Activated CD4-positive, CD25-positive, alpha-beta regulatory T cell treated with anti-CD3 and anti-CD28 coated beads, Interleukin-2, amount 50 U/mL, for 24 hours (primary cell): ENCODE measurements at regions not wholly inside any gene's neighbourhood (a gene's known extent, or its start where the extent isn't known, plus 50 kb on each side); places are given as distances from the start of the nearest gene placed in this dataset.
A peak's percentile ranks its signal among the peaks of the same experiment; 100 is the strongest.
"Not testable (repeated sequence)": the region's sequence is repeated elsewhere in the genome, so short reads cannot be mapped to it uniquely, and the experiment has no call there.

ENCODE experiments used
- ATAC-seq, 2 donors: fragments of 150-1000 bp; cut with Tn5 transposase; one replicate each; pipeline ENCODE4 v1.10.0; 2021; ENCODE audit warnings: mild to moderate bottlenecking in 1 of 2, moderate library complexity in 1 of 2

GRCh38 chr1:244271691-244272308 lies 179.9 kb downstream of the ADSS2 start:
- ATAC-seq = no peak

DNA sequence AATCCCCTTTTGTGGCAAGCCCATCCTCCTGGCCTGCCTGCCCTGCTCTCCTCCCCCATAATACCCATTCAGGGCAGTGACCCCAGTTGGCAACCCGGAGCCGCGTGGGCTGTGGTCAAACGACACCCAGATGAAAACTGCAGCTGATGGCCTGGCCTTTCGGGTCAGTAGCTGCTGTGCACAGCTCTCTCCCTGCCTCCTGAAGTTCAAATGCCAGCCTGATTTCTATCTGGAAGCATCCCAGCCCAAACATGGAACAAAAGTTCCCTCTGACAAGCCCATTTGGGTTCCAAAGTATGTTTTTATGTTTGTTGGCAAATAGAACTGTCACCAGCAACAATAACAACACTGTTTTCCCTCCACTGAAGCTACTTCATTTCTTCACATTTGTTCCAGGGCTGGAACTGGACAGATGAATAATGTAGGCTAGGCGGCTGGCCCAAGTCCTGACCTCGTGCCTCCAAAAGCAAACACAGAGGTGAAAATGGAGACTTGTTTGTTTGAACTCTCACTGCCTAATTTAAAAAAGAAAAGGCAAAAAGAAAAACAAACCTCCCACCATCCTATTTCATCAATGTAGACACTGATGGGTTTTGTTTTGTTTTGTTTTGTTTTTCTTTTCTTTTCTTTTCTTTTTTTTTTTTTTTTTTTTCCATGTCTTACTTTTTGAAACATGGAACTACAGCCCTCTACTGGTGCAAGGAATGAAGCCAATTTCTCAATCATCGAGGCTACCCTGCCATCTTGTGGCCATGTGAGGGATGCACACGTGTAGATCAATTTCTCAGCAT lies 179.0 kb downstream of the ADSS2 start:
- ATAC-seq = peak; percentile 61 to 62

DNA sequence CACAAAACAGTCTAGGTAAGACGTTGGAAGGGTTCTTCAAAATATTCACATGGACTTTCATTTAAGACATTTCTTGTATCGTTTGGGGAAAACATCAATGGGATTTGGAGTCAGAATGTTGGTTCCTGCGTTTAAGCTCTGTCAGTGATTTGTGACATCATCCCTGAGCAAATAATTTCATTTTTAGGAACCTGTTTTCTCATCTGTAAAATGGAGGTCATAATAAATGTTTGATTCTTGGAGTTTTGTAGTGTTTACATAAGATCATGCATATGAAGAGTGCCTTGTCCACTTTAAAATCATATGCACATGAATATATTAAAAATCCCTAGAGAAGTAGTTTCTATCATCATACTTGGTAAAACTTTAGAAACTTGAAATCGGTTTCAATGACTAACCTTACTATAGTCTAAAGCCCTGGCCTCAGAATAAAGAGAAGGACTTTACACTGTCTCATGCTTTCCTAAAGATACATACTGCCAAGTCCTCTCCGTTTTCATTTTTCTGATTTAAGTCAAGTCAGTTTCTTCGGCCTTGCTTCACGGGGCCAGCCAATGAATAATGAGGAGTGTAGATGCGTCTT lies 178.4 kb downstream of the ADSS2 start:
- ATAC-seq = no peak

GRCh38 chr1:244273845-244274619 lies 177.7 kb downstream of the ADSS2 start:
- ATAC-seq = peak; percentile 44 to 60

DNA sequence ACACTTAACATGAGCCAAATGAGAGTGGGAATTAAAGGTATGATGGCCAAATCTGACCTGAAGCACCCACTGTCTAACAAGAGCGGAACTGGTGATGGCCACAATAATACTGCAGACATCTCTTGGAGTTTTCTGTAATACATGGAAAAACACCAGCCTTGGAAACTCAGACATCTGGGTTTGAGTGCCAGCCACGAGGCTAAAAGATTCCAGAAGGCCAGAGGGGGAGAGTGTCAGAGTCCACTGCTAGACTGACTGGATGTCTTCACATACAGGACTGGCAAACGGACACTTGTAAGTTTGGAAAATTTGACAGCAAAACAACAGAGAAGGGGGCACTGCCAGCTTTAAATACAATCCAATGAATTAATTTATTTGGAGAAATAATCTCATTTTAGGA lies 175.1 kb downstream of the ADSS2 start:
- ATAC-seq = no peak

- ATAC-seq = no peak
Observed at GRCh38 chr1:244280201-244280600, 171.5 kb downstream of the ADSS2 start.

- no peak for ATAC-seq
Observed at GRCh38 chr1:244280859-244281258, 170.8 kb downstream of the ADSS2 start.

DNA sequence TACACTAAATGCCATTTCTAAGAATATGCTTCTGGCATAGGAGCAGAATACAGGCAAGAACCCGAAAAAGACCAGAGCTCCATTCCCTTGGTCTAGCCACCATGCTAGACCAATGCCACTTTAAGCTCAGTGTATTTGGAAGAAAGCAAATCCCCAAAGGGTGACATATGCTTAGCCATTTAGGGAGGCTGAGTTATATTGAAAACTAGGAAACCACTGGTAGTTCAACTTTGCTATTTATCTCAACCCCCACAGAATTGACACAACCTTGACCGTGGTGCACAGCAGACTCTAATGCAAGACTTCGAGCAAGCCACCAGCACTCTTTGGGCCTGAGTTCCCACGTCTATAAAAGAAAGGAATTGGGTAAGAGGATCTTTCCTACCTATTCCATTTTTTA lies 167.9 kb downstream of the ADSS2 start:
- no peak for ATAC-seq

- no peak for ATAC-seq
Observed at GRCh38 chr1:244284641-244285156, 167.0 kb downstream of the ADSS2 start.

DNA sequence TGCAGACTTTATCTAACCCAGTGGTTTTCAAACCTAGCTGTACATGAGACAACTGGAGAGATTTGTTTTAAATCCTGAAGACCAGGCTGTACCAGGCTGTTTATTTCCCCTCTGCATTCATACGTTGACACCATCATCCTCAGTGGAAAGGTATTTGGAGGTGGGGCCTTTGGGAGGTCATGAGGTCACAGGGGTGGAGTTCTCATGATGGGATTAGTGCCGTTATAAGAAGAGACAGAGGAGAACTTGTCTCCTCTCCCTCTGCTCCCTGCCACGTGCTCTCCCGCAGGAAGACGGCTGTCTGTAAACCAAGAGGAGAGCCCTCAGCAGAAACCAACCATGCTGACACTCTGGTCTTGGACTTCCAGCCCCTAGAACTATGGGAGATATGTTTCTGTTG lies 165.4 kb downstream of the ADSS2 start:
- ATAC-seq = no peak

GRCh38 chr1:244287726-244288125 lies 164.0 kb downstream of the ADSS2 start:
- ATAC-seq = no peak

DNA sequence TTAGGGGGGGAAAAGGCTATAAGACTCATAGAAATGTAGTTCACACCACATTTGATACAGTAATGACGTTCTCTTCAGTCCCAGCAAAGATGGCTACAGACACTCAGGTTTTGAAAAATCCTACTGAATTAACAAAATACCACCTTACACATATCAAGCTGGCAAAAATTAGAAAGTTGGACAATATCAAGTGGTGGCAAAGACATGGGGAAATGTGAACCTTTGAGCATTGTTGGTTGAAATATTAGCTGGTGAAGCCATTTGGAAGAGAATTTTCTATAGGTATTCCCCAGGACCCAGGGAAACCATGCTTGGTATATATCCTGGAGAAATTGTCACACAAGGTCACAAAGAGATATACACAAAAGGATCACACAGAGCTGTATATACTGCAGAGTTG lies 163.0 kb downstream of the ADSS2 start:
- no peak for ATAC-seq

DNA sequence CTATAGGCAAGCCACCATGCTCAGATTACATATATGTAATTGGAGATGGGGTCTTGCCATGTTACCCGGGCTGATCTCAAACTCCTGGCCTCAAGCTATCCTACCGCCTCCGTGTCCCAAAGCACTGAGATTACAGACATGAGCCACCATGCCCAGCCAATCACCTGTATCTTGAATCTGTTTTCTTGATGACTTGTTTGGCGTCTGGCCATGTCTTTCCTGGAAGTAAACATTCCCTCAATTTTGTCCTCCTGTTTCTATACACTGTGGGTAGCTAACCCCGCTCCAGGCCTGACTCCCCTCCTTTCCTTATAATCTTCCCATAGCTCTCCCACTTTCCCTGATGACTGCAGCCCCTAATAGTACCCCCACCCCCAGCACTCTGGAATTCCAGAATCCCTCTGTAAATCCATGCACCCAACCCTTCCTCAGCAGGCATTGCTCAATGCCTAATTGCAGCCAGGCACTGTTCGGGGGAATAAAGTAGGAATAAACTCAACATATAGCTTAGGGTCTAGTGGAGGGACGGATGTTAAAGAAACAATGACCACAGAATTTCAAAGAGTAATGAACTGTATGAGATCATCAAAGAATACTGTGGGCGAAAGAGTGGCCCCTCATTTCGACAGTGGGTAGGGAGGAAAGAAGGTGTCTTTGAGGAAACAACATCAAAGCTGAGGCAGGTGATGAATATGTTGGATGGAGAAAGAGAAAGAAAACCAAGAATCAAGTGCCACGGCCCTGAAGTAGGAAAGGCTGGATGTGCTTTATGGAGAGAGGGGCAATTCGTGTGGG lies 161.5 kb downstream of the ADSS2 start:
- ATAC-seq = no peak

DNA sequence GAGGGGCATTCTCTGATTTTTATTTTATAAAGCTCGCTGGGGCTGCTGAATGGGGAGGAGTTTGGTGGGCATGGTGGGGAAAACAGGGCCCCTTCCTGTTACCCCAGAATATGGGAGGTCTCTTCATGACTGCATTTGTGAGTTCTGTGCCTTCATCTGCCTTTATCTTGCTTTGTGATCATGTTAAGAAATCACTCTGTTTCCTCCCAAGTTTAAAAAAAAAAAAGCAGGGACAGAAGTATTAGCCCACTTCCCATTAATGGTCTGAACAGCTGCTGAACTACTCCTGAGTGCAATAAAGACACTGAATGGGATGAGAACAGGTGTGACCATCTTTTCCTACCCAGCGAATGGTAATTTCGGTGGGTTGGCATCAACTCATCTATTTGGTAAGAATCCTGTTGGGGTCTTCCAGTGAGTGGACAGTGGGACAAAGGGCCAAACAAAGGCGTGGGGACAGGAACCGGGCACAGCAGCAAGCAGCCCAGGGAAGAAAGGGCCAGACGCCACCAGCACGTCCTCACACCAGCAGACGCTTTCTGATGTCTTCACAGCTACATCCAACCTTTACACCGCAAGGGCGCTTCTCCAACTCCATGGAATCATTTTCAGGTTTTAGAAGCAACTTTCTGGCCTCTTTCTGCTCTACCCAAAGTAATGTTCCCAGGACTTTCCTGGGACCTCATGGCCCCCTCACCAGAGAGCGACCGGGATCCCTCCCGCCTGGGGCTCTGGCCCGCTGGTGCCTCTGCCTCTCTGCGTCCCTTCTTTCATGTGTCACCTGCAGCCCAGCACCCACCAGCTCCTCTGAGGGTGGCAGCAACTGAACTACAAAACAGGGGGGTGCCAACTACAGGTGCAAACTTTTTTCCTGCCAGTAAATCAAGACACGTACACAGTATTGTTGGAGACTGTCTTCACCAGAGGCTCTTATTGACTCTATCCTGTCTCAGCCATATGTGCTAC lies 160.2 kb downstream of the ADSS2 start:
- ATAC-seq = no peak

- ATAC-seq = no peak
Observed at GRCh38 chr1:244294599-244295224, 157.0 kb downstream of the ADSS2 start.

DNA sequence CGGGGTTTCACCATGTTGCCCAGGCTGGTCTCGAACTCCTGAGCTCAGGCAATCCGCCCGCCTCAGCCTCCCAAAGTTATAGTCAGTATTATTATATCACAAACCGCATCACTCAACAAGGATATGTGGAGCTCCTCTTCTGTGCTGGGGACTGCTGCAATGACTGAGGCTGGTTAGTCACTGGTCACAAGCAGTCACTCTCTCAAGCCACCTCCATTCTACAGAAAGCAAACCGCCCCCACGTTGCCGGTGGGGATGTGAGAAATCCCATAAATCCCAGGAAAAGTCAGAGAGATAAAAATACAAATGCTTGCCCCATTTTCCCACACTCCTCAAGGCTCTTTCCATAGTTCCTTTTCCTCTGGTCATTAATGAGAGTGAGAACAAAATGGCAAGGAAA lies 155.7 kb downstream of the ADSS2 start:
- no peak for ATAC-seq

DNA sequence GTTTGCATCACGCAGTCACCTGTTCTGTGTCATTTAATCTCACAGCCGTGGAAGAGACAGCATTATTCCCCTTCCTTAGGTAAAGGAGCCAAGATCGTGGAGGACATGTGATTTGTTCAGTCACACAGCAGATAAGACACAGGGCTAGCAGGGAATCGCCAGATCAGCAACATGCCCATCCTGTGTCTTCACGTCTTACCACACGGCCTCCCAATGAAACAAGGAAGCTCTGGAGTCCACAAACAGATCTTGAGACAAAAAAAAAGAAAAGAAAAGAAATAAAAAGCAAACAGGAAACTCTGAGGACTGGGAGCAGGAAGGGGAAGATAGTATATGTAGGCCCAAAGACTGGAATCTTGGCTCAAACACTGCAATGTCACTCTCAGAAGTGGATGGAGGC lies 155.3 kb downstream of the ADSS2 start:
- no peak for ATAC-seq

DNA sequence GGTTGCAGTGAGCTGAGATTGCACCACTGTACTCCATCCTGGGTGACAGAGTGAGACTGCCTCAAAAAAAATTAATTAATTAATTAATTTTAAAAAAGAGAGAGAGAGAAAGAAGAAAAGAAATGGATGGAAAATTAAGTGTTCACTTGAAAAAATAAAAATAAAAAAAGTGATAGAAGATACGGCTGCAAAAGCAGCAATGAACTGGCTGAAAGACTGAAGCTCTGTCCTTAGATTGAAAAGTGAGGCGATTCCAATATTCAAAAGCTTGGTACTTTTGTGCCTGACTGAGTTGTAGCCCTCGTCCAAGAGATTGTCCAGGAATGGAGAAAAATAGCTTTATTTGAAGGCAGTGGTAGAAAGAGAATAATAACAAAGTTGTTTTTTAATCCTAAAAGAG lies 154.6 kb downstream of the ADSS2 start:
- ATAC-seq = no peak

- ATAC-seq = no peak
Observed at GRCh38 chr1:244297616-244298015, 154.1 kb downstream of the ADSS2 start.

- not testable (repeated sequence) for ATAC-seq
Observed at GRCh38 chr1:244300029-244300375, 151.7 kb downstream of the ADSS2 start.
